KMS-11 (cell line): ENCODE measurements at regions not wholly inside any gene's neighbourhood (a gene's known extent, or its start where the extent isn't known, plus 50 kb on each side); places are given as distances from the start of the nearest gene placed in this dataset.

Experiments used
- H2AFZ ChIP-seq: fragments of 200-600 bp; sonication (generic); 2 replicates; pipeline ENCODE4 v1.6.1; 2016; ENCODE audit warnings: antibody characterized with exemption, mixed run types, low read depth
- H3K27ac ChIP-seq: fragments of 200-600 bp; sonication (generic); 2 replicates; pipeline ENCODE4 v1.6.1; 2016; ENCODE audit warnings: mild to moderate bottlenecking, mixed run types
- H3K27me3 ChIP-seq: fragments of 200-600 bp; sonication (generic); 2 replicates; pipeline ENCODE4 v1.6.1; 2017; ENCODE audit warnings: mild to moderate bottlenecking, low read depth, mixed run types, moderate library complexity; ENCODE audit not compliant: insufficient read depth
- H3K36me3 ChIP-seq: fragments of 200-600 bp; sonication (generic); 2 replicates; pipeline ENCODE4 v1.6.1; 2017; ENCODE audit warnings: mild to moderate bottlenecking, mixed run types; ENCODE audit not compliant: insufficient read depth
- H3K4me1 ChIP-seq: fragments of 200-600 bp; sonication (generic); 2 replicates; pipeline ENCODE4 v1.6.1; 2016; ENCODE audit warnings: mild to moderate bottlenecking, low read depth, mixed run types; ENCODE audit not compliant: poor library complexity, severe bottlenecking
- H3K4me2 ChIP-seq: fragments of 200-600 bp; sonication (generic); 2 replicates; pipeline ENCODE4 v1.7.0; 2016; ENCODE audit warnings: mild to moderate bottlenecking, mixed run types
- H3K4me3 ChIP-seq: fragments of 200-600 bp; sonication (generic); IDR thresholded peaks from 2 replicates; pipeline ENCODE4 v1.6.1; 2017; ENCODE audit warnings: low read depth, low read length, mixed read lengths; ENCODE audit not compliant: insufficient read depth
- H3K79me2 ChIP-seq: fragments of 200-600 bp; sonication (generic); 2 replicates; pipeline ENCODE4 v1.6.1; 2016; ENCODE audit warnings: low read depth, mixed run types; ENCODE audit not compliant: insufficient read depth
- H3K9ac ChIP-seq: fragments of 200-600 bp; sonication (generic); 2 replicates; pipeline ENCODE4 v1.6.1; 2016; ENCODE audit warnings: mild to moderate bottlenecking, mixed run types
- H4K20me1 ChIP-seq: fragments of 200-600 bp; sonication (generic); 2 replicates; pipeline ENCODE4 v1.6.1; 2016; ENCODE audit warnings: mild to moderate bottlenecking, mixed run types; ENCODE audit not compliant: insufficient read depth
- TF ChIP-seq, protein P1 (sequence below): fragments of 200-600 bp; sonication (generic); conservative IDR thresholded peaks from 2 replicates; pipeline ENCODE4 v1.6.1; 2017; ENCODE audit warnings: low read depth, mild to moderate bottlenecking, antibody characterized with exemption, low read length, moderate library complexity, mixed read lengths

DNA sequence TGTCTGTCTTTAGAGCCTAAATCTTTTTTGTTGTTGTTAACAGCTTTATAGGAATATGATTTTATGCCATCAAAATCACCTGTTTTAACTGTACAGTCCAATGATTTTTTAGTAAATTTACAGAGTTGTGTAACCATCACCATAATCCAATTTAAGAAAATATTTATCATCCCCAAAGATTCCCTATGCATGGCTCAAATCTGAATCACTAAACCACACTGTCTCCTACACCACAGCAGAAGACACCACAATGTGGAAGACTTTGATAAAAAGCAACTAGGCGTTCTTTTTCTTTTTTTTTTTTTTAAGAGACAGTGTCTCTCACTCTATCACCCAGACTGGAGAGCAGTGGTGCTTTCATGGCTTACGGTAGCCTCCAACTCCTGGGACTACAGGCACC lies 99.6 kb downstream of the TXNL1 start:
- Histone ChIP-seq H3K36me3 (no peaks in the 10 kb centered on the region), H3K9ac (no peak overlapping the region), H3K4me1 (peaks cover 22% of the 10 kb centered on the region), H3K4me3 (no peak overlapping the region), H4K20me1 (no peaks in the 10 kb centered on the region), H3K4me2 (no peak overlapping the region), H3K79me2 (no peaks in the 10 kb centered on the region), H3K27me3 (no peaks in the 10 kb centered on the region), H3K27ac (no peak overlapping the region), H2AFZ (no peak overlapping the region)
- TF ChIP-seq, protein P1, sequence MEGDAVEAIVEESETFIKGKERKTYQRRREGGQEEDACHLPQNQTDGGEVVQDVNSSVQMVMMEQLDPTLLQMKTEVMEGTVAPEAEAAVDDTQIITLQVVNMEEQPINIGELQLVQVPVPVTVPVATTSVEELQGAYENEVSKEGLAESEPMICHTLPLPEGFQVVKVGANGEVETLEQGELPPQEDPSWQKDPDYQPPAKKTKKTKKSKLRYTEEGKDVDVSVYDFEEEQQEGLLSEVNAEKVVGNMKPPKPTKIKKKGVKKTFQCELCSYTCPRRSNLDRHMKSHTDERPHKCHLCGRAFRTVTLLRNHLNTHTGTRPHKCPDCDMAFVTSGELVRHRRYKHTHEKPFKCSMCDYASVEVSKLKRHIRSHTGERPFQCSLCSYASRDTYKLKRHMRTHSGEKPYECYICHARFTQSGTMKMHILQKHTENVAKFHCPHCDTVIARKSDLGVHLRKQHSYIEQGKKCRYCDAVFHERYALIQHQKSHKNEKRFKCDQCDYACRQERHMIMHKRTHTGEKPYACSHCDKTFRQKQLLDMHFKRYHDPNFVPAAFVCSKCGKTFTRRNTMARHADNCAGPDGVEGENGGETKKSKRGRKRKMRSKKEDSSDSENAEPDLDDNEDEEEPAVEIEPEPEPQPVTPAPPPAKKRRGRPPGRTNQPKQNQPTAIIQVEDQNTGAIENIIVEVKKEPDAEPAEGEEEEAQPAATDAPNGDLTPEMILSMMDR = no peak

DNA sequence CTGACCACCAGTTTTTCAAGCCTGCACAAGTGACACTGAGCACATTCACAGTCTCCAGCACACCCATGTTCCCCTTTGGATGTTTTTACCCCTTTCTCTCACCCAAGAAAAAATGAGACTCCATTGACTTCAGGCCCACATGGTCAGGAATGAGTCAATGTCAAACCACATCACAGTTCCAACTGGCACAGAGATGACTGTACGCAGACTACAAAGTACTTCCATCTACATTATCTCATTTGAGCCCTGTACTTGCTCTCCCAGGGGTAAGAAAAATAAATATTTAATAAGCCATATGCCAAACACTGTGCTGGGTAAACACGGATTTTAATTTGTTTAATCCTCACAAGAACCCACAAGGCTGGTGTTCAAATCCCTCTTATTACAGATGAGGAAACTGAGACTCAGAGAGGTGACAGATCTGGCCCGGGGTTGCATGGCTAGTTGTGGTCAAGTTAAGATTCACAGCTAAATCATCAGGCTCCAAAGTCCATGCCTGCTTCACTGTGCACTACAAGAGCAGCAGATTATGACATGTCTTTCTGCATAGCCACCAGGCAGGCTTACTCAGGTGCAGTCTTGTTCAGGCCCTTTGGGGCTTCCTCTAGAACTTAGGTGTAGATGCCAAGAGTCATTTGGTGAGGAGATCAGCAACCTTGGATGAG lies 106.1 kb downstream of the TXNL1 start:
- Histone ChIP-seq H3K27ac (no peak overlapping the region), H3K36me3 (no peaks in the 10 kb centered on the region), H3K79me2 (no peaks in the 10 kb centered on the region), H3K4me2 (no peak overlapping the region), H4K20me1 (no peaks in the 10 kb centered on the region), H2AFZ (no peak overlapping the region), H3K9ac (no peak overlapping the region), H3K27me3 (no peaks in the 10 kb centered on the region), H3K4me1 (no peaks in the 10 kb centered on the region), H3K4me3 (no peak overlapping the region)
- TF ChIP-seq, protein P1 = no peak

DNA sequence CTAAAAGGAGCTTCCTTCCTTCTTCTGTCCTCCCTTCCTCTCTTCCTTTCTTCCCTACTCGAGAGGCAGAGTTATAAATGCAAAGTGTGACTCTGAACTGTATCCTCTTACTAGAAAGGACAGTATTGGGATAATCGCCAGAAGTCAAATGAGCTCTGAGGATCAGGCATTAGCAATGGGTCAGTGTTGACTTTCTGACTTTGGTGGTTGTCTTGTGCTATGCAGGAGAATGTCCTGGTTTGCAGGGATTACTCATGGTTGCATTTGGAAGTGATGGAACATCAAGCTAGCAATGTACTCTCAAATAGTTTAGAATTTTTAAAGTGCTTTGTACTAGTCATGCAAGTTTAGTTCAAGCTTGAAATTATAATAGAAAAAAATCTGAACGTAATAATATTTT lies 115.6 kb downstream of the TXNL1 start:
- Histone ChIP-seq H3K27ac (no peak overlapping the region), H3K36me3 (no peaks in the 10 kb centered on the region), H3K9ac (no peak overlapping the region), H3K4me3 (no peak overlapping the region), H3K79me2 (no peaks in the 10 kb centered on the region), H3K4me1 (no peaks in the 10 kb centered on the region), H3K27me3 (no peaks in the 10 kb centered on the region), H4K20me1 (no peaks in the 10 kb centered on the region), H2AFZ (no peak overlapping the region), H3K4me2 (no peak overlapping the region)
- TF ChIP-seq, protein P1 = no peak

DNA sequence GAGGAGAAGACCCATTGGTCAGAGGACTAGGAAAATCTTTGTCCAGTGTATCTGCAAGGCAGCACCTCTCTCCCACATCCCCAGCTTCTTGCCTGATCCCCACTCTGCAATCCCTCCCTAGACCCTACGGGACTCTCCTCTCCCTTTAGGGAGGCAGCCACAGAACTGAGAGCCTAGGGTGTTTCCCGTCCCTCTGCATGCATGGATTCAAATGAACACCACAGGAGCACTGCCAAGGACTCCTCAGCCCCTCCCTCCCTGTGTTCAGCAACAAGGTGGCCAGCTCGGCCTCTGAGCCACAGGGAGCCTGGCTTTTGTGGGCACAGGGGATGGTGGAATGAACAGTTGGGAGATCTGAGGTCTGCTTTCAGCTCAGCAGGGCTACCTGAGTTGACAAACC lies 117.1 kb downstream of the TXNL1 start:
- Histone ChIP-seq H3K36me3 (no peaks in the 10 kb centered on the region), H2AFZ (no peak overlapping the region), H3K9ac (no peak overlapping the region), H3K4me2 (no peak overlapping the region), H3K4me3 (no peak overlapping the region), H3K4me1 (no peaks in the 10 kb centered on the region), H3K27ac (no peak overlapping the region), H3K27me3 (no peaks in the 10 kb centered on the region), H3K79me2 (no peaks in the 10 kb centered on the region), H4K20me1 (no peaks in the 10 kb centered on the region)
- TF ChIP-seq, protein P1 = no peak
